GM23338 (cell line): ENCODE measurements at regions not wholly inside any gene's neighbourhood (a gene's known extent, or its start where the extent isn't known, plus 50 kb on each side); places are given as distances from the start of the nearest gene placed in this dataset.

Experiments used
- CREB1 ChIP-seq: fragments of 250-450 bp; sonication (Bioruptor Pico); IDR thresholded peaks from 2 replicates; pipeline ENCODE4 v1.5.0; 2020; ENCODE audit warnings: low read depth, mild to moderate bottlenecking, moderate library complexity
- EZH2 ChIP-seq: fragments of 200-600 bp; sonication (generic); IDR thresholded peaks from one replicate; pipeline ENCODE4 v1.8.0; 2017; ENCODE audit warnings: antibody characterized with exemption, mild to moderate bottlenecking, low read depth; ENCODE audit not compliant: unreplicated experiment
- EZH2phosphoT487 ChIP-seq: fragments of 200-600 bp; sonication (generic); IDR thresholded peaks from one replicate; pipeline ENCODE4 v1.8.1; 2018; ENCODE audit warnings: antibody characterized with exemption; ENCODE audit not compliant: unreplicated experiment
- POLR2AphosphoS5 ChIP-seq: IDR thresholded peaks from 2 replicates; pipeline ENCODE4 v1.6.1; 2016; ENCODE audit warnings: antibody characterized with exemption, low read depth
- TF ChIP-seq, protein P1 (sequence below), 2 experiments: fragments of 200-600 bp in 1 of 2; sonication (generic) in 1 of 2; conservative IDR thresholded peaks; 2 replicates each; pipeline versions ENCODE4 v1.5.1 to v1.6.1; 2016 to 2017; ENCODE audit warnings: antibody characterized with exemption in 2 of 2, low read depth in 2 of 2, mild to moderate bottlenecking in 2 of 2, moderate library complexity in 1 of 2
- TF ChIP-seq, protein P2 (sequence below): IDR thresholded peaks from one replicate; pipeline ENCODE4 v1.6.1; 2018; ENCODE audit warnings: antibody characterized with exemption; ENCODE audit not compliant: unreplicated experiment

DNA sequence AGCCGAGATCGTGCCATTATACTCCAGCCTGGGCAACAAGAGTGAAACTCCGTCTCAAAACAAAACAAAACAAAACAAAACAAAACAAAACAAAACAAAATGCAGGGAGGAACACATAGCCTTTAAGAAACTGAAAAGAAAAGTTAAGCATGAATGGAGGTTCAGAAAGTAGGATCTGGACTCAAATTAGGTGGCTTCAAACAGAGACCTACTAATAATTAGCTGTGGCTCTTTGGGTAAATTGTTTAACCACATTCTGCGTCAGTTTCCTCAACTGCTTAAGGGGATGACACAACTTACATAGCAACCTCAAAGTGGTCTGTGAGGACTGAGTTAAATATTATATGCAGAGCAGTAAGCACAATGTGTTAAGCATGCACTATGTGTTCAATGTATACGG lies 458.2 kb downstream of the ADGRL2 start:
- TF ChIP-seq, protein P1, sequence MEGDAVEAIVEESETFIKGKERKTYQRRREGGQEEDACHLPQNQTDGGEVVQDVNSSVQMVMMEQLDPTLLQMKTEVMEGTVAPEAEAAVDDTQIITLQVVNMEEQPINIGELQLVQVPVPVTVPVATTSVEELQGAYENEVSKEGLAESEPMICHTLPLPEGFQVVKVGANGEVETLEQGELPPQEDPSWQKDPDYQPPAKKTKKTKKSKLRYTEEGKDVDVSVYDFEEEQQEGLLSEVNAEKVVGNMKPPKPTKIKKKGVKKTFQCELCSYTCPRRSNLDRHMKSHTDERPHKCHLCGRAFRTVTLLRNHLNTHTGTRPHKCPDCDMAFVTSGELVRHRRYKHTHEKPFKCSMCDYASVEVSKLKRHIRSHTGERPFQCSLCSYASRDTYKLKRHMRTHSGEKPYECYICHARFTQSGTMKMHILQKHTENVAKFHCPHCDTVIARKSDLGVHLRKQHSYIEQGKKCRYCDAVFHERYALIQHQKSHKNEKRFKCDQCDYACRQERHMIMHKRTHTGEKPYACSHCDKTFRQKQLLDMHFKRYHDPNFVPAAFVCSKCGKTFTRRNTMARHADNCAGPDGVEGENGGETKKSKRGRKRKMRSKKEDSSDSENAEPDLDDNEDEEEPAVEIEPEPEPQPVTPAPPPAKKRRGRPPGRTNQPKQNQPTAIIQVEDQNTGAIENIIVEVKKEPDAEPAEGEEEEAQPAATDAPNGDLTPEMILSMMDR (conservative IDR thresholded peaks at IDR 0.05; ENCODE audit: low read depth in 2 of 2), result no peak
- no peak for TF ChIP-seq POLR2AphosphoS5
- TF ChIP-seq CREB1, result no peak
- no peak for TF ChIP-seq EZH2
- TF ChIP-seq, protein P2, sequence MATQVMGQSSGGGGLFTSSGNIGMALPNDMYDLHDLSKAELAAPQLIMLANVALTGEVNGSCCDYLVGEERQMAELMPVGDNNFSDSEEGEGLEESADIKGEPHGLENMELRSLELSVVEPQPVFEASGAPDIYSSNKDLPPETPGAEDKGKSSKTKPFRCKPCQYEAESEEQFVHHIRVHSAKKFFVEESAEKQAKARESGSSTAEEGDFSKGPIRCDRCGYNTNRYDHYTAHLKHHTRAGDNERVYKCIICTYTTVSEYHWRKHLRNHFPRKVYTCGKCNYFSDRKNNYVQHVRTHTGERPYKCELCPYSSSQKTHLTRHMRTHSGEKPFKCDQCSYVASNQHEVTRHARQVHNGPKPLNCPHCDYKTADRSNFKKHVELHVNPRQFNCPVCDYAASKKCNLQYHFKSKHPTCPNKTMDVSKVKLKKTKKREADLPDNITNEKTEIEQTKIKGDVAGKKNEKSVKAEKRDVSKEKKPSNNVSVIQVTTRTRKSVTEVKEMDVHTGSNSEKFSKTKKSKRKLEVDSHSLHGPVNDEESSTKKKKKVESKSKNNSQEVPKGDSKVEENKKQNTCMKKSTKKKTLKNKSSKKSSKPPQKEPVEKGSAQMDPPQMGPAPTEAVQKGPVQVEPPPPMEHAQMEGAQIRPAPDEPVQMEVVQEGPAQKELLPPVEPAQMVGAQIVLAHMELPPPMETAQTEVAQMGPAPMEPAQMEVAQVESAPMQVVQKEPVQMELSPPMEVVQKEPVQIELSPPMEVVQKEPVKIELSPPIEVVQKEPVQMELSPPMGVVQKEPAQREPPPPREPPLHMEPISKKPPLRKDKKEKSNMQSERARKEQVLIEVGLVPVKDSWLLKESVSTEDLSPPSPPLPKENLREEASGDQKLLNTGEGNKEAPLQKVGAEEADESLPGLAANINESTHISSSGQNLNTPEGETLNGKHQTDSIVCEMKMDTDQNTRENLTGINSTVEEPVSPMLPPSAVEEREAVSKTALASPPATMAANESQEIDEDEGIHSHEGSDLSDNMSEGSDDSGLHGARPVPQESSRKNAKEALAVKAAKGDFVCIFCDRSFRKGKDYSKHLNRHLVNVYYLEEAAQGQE, result no peak
- no peak for TF ChIP-seq EZH2phosphoT487
